GM04503 (cell line): ENCODE measurements at regions not wholly inside any gene's neighbourhood (a gene's known extent, or its start where the extent isn't known, plus 50 kb on each side); places are given as distances from the start of the nearest gene placed in this dataset.
"Not testable (repeated sequence)": the region's sequence is repeated elsewhere in the genome, so short reads cannot be mapped to it uniquely, and the experiment has no call there.

Source experiments
- DNase-seq: peaks from one replicate; pipeline ENCODE4 v3.0.0-alpha.2; 2012; ENCODE audit warnings: low read depth

DNA sequence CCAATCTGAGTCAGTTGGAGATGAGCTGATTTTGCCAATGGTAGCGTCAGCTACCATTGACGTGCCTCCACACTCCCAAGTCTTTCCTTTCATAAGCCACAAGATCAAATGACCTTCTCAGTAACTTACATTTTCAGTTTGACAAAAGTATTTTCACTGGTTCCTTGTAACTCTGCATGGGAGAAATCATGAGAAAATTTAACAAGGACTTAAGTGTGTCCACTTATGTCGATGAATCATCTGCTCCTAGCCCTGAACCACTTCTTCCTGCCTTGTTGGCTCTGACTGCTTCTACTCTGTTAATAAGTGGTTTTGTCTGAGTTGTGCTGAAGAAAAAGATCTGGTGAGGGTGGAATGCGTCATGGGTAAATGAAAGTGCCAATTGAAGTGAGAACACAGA lies 101.2 kb downstream of the NFKBIZ start:
- DNase-seq = peak; percentile 96

DNA sequence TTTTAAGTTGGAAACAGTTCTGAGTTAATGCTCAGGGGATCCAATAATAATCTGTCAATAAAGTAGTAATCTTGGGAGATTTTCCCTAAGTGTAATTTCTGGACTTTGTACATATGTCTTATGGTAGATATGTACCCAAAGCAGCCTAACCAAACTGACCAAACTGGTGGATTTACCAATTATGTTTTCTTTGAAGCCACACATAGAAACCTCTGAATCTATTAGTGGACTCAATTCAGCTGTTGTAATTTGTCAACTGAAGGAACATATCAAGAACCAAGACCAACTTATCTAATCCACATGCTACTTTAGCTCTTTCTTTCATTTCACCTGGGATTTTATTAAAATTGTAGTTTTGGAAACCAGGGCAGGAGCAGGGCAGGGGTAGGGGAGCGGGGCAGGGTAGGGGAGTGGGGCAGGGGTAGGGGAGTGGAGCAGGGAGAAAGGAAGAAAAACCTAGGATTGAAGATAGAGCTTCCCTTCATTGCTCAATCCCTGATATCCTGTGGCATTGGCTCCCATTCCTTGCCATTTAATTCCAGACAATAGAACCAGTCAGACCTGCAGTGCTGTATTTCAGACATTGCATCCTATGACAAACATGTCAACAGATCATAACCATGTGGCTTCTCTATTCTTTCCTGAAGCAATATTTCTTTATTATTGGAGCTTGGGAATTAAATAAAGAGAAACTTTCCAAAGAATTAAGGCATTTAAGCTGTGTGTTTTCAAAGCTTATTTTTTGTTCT lies 101.8 kb downstream of the NFKBIZ start:
- peak; percentile 39 for DNase-seq

DNA sequence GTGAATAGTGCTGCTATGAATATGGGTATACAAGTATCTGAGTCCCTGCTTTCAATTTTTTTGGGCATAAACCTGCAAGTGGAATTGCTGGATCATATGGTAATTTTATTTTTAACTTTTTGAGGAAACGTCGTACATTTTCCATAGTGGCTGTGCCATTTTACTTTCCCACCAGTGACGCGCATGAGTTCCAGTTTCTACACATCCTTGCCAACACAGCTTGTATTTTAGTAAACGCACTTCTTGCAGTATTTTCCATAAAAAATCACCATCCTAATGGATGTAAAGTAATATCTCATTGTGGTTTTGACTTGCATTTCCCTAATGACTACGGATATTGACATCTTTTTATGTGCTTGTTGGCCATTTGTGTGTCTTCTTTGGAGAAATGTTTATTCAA lies 105.0 kb downstream of the NFKBIZ start:
- DNase-seq = no peak

DNA sequence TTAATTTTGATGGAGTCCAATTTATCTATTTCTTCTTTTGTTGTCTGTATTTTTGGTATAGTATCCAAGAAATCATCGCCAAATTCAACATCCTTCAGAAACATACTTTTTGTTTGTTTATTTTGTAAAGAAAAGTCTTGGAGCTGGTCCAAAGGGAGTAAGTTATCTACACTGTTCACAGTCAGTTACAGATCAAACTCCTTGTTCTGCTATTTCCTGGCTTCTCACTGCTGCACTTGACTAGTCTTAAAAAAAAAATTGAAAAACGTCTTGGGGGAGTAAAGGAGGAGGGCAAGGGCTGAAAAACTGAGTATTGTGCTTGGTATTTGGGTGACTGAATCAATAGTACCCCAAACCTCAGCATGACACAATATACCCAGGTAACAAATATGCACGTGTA lies 105.6 kb downstream of the NFKBIZ start:
- no peak for DNase-seq

DNA sequence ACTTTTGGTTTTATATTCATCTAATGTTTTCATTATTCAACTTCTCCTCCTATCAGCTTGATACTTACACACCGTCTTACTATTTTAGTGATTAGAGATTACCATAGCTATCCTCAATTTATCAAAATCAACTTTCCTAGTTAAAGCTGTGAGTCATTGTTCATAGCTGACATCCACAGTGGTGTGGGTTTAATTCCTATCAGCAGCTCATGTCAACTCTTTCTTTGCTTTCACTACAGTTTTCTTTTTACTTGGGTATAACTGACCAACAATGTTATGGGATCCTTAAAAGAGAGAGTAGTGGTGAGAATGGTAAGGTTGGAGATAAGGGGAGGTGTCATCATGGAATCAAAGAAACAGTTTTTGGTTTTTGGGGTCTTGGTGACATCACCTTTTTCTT lies 112.7 kb downstream of the NFKBIZ start:
- DNase-seq = no peak

DNA sequence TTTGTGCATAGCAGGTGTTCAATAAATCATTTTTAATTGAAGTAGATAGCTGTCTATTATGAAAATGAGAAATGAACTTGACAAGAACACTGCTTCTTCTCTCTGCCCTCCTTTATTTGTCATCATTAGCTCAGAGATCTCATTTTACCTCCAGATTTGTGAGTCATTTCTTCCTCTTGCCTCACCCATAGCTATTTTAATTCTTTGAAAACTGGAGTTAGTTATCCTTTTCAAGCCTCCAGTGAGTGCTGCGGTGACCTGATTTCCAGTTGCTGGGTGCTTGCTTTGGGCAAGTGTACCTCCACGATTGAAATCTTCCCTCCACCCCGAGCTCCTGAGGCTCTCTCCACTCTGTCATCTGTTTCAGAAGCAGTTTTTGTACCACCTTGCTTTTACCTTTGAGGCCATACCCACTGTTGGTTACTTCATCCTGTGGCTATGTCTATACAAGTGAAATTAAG lies 114.6 kb downstream of the NFKBIZ start:
- DNase-seq = peak; percentile 39

DNA sequence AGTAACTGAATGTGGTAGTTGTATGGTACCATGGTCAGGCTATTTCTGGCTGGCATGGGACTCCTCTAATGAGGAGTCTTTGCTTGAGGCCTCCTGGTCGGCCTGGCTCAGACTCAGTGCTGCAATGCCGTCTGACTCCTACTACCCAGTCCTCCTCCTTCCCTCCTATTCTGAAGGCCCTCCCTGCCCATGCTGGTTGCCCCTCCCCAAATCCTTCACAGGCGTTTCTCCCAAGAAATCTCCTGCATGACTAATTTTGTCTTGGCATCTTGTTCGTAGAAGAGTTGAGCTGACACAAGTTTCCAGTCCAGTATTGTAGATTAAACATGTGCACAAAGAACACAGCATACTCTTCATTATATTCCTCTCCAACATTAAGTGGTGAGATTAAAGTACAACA lies 115.5 kb downstream of the NFKBIZ start:
- no peak for DNase-seq

DNA sequence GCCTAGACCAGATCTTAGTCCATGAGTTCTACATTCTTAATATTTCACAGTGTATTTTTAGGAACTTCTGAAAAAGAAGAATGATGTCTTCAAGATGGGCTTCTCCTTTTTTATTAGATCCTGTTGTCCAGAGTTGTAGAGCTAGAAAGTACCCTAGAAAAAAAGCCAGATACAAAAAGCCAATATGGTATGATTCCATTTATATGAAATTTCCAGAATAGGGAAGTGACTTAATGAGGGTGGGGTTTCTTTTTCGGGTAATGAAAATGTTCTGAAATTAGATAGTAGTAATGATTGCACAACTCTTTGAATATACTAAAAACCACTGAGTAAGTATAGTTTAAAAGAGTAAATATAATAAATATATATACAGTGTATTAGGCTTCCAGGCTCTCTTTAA lies 116.9 kb downstream of the NFKBIZ start:
- DNase-seq = no peak

DNA sequence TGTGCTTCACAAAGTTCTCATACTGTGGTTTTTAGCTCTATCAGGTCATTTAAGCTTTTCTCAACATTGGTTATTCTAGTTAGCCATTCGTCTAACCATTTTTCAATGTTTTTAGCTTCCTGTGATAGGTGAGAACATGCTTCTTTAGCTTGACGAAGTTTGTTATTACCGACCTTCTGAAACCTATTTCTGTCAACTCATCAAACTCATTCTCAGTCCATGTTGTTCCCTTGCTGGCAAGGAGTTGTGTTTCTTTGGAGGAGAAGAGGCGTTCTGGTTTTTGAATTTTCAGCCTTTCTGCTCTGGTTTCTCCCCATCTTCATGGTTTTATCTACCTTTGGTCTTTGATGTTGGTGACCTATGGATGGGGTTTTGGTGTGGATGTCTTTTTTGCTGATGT lies 120.9 kb downstream of the NFKBIZ start:
- no peak for DNase-seq

DNA sequence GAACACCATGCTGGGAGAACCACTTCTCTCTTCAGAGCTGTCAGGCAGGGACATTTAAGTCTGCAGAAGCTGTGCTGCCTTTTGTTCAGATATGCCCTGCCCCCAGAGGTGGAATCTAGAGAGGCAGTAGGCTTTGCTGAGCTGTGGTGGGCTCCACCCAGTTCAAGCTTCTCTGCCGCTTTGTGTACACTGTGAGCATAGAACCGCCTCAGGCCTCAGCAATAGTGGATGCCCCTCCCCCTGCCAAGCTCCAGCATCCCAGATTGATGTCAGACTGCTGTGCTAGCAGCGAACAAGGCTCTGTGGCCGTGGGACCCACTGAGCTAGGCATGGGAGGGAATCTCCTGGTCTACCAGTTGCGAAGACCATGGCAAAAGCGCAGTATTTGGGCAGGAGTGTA lies 121.6 kb downstream of the NFKBIZ start:
- no peak for DNase-seq

DNA sequence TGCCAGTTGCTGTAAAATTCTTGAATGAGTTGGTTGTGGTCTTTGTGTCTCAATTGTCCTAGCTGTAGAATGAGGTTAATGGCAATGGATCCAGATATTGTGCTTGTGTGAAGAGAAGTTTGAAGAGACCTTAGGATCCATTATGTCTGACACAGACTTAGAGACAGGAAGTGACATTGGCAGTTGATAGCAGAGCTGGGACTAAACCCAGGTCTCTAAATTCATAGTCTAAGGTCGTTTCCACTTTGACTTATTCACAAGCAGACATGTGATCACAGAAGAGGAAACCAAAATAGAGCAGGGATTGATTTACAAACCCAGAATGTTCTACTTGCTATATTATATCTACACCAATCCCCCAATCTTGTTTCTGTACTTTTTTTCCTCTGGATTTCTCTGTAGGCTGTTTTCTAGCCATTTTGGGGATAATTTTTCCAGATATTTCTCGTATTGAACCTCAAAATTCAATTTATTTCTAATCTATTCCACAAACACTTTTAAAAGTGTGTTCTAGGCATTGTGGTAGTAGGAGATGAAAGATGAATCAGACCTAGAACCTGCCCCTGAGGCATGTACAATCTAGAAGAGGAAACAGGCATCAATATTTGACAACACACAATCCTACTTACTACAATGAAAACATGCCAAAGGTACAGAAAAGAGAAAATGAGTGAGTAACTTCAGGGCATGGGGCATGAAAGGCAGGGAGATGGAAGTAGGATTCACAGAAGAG lies 123.3 kb downstream of the NFKBIZ start:
- DNase-seq = no peak

DNA sequence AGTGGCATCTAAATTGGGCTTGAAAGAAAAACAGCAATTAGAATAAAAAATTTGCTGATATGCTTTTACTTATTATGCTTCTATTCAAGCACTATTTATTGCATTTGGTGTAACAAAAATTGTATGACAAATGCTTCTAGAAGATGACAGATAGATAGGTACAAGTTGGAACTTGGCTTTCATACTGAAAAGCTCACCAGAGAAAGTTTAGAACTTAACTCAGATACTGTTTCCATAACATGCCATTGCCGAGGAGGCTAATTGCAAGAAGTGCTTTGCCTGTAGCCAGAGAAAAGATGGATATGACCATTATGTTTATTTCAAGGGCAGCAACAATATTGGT lies 123.8 kb downstream of the NFKBIZ start:
- no peak for DNase-seq

DNA sequence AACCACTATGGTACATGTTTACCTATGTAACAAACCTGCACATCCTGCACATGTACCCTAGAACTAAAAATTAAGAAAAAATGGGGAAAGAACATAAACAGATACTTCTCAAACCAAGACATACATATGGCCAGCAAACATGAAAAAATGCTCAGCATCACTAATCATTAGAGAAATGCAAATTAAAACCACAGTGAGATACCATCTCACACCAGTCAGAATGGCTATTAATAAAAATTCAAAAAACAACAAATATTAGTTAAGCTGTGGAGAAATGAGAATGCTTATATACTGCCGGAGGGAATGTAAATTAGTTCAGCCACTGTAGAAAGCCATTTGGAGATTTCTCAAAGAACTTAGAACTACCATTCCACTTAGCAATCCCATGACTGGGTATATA lies 126.1 kb downstream of the NFKBIZ start:
- DNase-seq = not testable (repeated sequence)

DNA sequence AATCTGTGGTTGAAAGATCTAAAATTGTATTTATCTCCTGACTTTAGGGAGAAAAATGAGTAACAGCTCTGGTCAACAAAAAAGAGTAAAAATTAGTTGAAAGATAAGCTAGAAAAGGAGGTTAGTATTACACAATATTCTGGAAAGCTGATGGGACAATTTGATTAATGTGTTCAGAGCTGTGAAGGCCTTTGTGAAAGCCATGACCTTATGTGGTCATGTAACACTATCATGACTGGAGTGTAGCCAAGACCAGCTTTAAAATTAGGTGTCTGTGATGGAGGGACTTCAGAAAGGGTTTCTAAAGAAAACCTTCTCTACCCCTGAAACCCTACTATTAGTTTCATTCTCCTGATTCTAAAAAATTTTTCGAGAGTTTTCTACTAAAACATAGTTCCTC lies 127.2 kb downstream of the NFKBIZ start:
- DNase-seq = no peak

DNA sequence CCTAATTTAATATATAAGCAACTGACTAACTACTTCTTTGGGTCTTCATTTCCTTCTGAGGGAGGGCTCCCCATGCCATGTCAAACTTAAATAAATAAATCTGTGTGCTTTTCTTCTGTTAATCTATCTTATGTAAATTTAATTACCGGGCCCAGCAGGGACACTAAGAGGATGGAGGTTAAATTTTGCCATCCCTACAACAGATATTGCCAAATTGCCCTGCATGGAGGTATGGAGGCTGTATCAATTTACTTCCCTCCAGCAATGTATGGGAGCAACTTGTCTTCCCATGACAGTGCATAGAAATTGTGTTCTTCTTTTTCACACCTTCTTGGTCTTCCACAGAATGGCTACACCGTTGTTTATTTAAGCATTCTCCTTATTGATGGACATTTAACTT lies 129.0 kb downstream of the NFKBIZ start:
- no peak for DNase-seq

DNA sequence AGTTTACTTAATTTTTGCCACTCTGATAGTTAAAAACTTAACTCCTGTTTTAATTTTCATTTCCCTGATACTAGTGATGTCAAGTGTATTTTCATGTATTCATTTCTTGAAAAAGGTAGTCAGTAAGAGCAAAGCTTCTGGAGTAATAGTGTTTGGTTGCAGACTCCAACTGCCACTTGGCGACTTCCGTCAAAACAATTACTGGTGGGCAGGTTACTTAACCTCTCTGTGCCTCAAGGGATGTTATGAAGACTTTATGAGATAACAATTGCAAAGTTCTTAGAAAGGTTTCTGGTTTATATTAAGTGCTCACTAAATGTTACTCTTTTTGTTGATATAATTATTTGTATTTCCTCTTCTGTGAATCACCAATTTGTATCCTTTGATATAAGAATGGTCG lies 129.7 kb downstream of the NFKBIZ start:
- DNase-seq = no peak

DNA sequence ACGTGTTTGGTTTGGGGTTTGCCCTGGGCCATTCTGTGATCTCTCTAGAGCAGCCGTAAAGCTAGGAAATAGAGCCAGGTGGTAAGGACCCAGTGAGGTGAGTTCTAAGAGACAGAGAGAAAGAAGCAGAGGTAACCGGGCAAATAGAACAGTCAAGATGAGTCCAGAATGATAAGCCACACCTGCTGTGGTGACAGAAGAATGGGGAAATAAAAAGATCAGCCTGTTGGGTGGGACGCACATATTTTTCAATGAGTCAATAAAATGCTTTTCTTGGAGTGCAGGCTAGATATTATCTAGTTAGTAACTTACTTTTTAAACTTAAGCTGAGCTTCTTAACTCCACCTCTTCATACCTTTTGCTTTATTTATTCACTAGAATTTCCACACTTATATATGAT lies 135.0 kb downstream of the NFKBIZ start:
- no peak for DNase-seq

DNA sequence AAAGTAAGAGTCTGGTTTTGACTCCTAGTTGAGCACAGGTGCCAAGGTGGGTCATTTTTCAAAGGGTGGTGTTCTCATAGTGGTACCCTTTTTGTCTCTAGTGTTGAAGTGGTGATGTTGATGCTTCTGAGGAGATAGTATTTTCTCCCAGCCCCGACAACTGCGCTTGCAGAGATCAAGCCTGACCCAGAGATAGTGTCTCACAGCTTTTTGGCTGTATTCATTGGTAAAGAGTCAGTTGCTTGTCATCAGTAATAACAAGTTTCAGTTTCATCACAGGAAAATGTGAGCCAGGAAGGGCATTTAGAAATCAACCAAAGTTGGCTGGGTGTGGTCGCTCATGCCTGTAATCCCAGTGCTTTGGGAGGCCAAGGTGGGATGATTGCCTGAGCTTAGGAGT lies 139.3 kb downstream of the NFKBIZ start:
- DNase-seq = no peak

DNA sequence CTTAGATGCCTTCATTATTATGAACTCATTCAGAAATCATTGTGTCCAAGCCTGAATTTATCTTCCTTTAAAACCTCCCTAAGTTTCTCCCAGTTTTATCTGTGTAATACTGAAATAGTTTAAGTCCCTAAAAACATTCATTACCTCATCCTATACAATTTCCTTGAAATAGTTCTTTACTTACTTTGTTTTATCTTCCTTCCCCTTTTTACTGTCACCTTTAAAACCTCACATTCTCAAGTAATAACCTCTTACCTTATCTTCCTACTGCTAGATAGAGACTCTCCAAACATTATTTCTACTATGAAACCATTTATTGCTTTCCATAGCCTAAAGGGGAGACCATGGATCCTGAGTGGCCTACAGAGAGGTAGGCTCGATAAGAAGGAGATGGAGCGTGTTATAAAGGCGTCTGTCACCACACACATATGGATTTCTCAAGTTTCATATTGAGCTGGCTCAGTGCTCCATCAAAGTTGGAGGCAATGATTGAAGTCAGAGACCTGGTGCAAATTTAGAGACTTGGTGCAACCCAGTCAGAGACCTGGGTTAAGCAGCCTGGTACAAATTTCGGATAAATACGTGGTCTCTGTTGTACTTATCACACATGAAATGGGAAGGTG lies 140.4 kb downstream of the NFKBIZ start:
- no peak for DNase-seq

DNA sequence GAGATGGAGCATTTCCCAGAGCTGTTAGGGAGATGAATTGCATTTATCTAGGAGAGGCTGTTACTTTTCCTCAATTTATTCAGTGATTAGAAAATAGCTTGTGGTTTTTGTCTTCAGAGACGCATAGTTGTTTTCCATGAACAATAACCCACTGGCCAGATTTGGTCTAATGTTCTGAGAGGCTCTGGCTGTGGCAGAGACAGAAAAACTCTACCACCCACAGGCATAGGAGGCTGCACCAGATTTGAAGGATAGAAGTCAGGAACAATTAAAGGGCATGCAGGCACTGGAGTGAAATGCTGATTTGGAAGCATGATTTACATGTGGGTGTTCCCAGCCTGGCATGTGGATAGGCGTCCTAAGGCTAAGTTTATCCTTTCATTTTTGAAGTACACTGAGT lies 143.5 kb downstream of the NFKBIZ start:
- DNase-seq = no peak

DNA sequence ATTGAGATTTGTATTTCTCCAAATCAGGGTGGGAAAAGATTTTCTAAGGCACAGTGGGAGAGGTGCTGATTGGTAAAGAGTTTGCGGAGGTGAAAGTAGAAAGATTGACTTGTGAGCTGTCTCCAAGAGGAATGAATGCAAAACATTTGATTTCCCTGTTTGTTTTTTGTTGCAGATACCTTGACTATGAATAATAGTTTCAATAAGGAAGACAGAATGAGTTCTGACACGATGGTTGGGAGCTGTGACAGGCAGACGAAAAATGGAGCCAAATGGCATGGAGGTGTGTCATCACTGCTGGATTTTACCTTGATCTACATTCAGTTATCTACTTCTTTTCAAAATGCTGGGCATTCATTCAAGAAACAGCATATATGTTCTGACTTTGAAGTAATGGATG lies 145.1 kb downstream of the NFKBIZ start:
- DNase-seq = no peak

DNA sequence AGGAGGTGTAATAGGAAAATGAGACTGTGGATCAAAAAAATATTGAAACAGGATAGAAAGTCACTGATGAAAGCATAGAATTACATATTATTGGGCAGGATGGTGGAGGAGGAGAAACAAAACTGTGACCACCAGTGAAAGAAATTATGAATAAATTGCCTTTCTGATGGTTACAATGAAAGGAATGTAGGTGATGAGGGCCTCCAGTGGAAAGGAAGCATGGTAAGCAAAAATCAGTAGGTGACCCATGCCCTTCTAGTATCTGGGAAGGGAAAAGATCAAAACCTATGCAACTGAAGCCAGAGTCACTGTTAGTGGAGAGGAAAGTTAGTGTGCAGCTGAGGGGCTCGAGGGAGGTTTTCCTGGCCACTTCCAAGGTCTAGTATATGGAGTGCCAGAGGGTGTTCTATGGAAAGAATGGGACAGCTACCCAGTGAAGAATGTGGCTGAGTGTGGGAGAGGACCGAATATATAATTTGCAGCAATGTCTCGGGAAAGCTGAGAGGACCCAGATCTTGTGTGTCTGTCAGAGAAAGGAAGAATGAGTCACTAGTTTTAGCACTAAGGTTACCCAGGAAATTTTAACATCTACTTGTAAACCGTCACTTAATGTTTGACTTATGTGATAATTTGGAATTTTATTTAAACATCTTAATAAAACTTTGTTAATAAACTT lies 146.2 kb downstream of the NFKBIZ start:
- DNase-seq = no peak

DNA sequence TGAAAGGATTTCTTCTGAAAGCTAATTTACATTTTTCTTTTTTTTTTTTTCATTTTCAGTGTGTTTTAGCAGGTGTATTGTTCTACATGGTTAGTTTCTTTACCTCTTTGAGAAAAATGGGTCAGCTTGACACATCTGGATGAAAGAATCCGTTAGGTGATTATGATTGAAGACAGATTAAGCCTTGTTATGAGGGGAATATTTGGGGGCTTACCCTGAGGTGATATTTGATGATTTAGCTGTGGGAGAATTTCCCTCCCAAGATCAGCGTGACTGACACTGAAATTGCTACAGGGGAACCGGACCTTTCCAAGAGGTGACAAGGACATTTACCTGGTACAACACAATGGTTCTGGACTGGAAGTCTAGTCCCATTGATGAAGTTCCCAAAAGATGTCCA lies 147.5 kb downstream of the NFKBIZ start:
- DNase-seq = no peak
